ENCODE measurements at regions not wholly inside any gene's neighbourhood (a gene's known extent, or its start where the extent isn't known, plus 50 kb on each side); places are given as distances from the start of the nearest gene placed in this dataset.

DNA sequence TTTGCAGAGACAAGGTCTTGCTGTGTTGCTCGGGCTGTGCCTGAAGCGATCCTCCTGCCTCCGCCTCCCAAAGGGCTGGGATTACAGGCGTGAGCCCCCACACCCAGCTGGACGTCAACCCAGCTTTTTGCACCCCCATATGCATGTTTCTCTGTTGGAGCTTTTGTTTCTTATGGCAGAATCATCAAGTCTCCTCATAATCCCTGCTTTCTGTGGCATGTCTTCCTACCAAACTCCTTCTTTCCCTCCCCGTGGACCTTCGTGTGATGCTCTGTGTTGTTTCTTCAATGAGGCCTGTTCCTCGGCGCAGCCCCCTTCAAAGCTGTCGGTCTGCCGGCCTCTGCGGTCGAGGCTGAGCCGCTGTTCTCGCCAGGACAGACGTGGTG, 71.6 kb downstream of the METRNL start:
- H3K36me3 ChIP-seq, result no peaks in the 10 kb centered on the region
- no peak overlapping the region for H3K27ac ChIP-seq
- no peak overlapping the region for H3K9ac ChIP-seq
- H3K4me2 ChIP-seq, result no peak overlapping the region
- H3K4me1 ChIP-seq, result peaks cover 36% of the 10 kb centered on the region
- no peaks in the 10 kb centered on the region for H4K20me1 ChIP-seq
- peaks cover 12% of the 10 kb centered on the region for H3K27me3 ChIP-seq
- no peaks in the 10 kb centered on the region for H3K9me3 ChIP-seq
- H3K4me3 ChIP-seq, result no peak overlapping the region
- TF ChIP-seq Cebpa-rat (IDR thresholded peaks at IDR 0.05), result no peak

DNA sequence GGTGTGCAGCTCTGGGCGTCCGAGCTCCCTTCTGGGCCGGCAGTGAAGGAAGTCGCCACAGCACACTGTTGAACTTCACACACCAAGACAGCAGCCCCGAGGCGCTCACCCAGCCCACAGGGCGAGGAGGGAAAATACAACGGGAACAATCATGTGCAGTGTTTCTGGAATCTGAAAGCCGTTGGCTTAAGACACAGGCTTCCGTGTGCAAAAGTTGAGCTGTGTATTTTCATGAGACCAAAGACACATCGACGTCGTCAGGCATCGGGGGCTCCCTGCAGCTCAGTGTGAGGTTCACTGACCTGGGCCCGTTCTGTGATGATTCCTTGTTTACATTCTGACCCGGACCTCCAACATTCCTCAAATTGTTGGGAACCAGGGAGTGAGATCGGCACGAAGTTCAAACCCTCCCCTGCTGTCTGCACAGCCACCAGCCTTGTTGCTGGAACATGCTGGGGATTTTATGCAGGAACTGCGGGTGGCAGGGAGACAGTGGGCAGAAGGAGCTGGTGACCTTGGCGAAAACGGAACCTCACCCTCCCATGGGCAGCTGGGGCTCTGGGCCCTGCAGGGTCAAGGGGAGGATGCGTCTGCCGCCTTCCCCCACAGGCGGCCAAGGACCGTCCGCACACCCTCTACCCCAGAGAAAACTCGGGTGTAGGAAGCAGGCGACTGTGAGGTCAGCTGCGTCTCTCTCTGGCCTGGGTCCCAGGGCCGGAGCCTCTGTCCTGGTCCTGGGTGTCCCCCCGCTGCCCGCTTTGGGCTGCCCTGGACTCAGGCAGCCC, 72.2 kb downstream of the METRNL start:
- Histone ChIP-seq H3K27ac (no peak overlapping the region), H3K4me1 (peaks cover 41% of the 10 kb centered on the region), H4K20me1 (no peaks in the 10 kb centered on the region), H3K27me3 (peaks cover 12% of the 10 kb centered on the region), H3K9me3 (no peaks in the 10 kb centered on the region), H3K4me3 (no peak overlapping the region), H3K36me3 (no peaks in the 10 kb centered on the region), H3K9ac (no peak overlapping the region), H3K4me2 (no peak overlapping the region)
- no peak for TF ChIP-seq Cebpa-rat (IDR thresholded peaks at IDR 0.05)

DNA sequence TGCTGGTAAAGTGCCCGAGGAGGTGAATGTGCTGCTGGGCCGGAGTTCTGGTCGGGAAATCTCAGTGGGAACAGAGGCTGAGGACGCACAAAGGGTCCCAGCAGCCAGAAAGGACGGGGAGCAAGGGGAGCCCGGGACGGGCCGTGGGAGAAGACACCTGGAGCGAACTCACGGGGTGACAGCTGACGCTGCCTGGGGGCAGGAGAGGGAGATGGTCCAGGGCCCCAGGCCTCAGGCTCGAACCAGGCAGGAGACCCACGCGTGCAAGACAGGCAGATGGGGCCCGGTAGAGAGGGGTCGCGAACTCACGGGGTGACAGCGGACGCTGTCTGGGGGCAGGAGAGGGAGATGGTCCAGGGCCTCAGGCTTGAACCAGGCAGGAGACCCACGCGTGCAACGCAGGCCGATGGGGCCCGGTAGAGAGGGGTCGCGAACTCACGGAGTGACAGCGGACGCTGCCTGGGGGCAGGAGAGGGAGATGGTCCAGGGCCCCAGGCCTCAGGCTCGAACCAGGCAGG, 72.9 kb downstream of the METRNL start:
- H3K9me3 ChIP-seq, result no peaks in the 10 kb centered on the region
- no peaks in the 10 kb centered on the region for H3K36me3 ChIP-seq
- H3K4me1 ChIP-seq, result peaks cover 42% of the 10 kb centered on the region
- TF ChIP-seq Cebpa-rat (IDR thresholded peaks at IDR 0.05), result no peak
- no peak overlapping the region for H3K4me3 ChIP-seq
- no peaks in the 10 kb centered on the region for H4K20me1 ChIP-seq
- H3K9ac ChIP-seq, result no peak overlapping the region
- H3K4me2 ChIP-seq, result no peak overlapping the region
- no peak overlapping the region for H3K27ac ChIP-seq
- H3K27me3 ChIP-seq, result peaks cover 12% of the 10 kb centered on the region

DNA sequence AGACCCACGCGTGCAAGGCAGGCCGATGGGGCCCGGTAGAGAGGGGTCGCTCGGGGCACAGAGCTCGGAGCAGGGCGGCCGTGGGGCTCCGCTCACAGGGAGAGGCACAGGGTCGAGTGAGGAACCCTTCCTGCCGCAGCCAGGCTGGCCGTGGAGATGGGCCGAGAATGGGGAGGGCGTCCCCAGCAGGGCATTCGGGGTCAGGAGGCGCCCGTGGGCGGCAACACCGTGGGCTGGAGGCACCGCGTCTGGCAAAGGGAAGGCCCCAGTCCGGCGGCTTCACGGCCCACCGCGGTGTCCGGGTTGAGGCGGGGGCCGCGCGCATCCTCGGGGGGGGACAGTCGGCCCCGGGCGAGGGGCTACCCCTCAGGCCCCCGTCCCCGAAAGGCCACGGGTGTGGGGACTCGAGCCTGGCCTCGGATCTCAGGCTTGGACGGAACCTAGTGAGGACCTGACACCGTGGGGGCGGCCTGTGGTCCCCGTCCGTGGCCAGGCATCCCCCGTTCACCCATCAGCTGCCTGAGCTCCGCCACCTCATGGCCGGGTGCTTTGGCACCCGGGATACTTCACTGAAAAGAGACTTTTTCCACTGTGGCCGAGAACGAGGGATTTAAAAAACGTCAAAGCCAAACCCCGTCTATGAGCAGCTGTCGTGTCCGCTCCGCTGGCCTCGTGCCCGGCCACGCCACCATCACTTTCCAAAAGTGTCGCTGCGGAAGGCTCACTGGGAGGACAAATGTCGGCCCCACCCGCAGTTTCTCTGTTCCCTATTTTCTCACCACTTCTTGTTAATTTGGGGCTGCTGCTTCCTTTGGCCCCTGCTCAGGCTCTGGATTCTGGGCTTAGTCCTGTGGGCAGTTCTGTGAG, 73.6 kb downstream of the METRNL start:
- H3K9ac ChIP-seq, result peak overlapping the region; percentile 24; the same call in 1 of the 2 replicates
- H3K4me1 ChIP-seq, result peaks cover 42% of the 10 kb centered on the region
- no peaks in the 10 kb centered on the region for H4K20me1 ChIP-seq
- H3K27me3 ChIP-seq, result peaks cover 12% of the 10 kb centered on the region
- H3K36me3 ChIP-seq, result no peaks in the 10 kb centered on the region
- H3K4me3 ChIP-seq, result no peak overlapping the region
- H3K9me3 ChIP-seq, result no peaks in the 10 kb centered on the region
- H3K4me2 ChIP-seq, result peak overlapping the region; percentile 84
- no peak overlapping the region for H3K27ac ChIP-seq
- TF ChIP-seq Cebpa-rat (IDR thresholded peaks at IDR 0.05), result no peak

DNA sequence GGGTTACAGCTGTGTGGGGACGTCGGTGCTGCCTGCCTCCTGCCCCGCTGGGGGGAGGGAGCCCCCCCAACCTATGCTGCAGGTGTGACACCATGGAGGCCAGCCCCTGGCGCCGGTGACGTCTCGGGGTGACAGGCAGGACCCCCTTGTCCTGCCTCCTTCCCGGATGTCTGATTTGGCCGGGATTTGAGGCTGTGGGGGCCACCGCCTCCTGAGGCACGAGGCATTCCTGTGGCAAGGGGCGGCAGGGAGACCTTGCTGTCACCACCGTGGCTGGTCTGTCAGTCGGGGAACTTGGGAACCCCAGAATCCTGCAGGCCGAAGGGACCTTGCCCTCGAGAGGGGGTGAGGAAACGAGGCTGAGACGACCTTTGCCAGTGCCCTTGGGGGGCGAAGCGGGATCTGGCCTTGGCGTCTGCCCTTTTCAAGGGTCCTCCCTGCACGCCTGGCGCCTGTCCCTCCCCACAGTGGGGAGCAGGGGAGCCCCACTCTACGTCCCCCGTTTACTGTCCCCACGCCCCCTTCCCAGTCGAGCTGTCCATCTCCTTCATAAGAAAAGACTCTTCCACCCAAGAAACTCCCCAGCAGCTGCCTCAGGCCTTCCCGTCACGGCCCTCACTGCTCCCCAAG, 74.4 kb downstream of the METRNL start:
- Histone ChIP-seq H3K4me3 (no peak overlapping the region), H3K9me3 (no peaks in the 10 kb centered on the region), H3K27me3 (peaks cover 12% of the 10 kb centered on the region), H3K36me3 (no peaks in the 10 kb centered on the region), H3K4me1 (peaks cover 42% of the 10 kb centered on the region), H3K9ac (peak overlapping the region; percentile 24; the same call in 1 of the 2 replicates), H4K20me1 (no peaks in the 10 kb centered on the region), H3K27ac (0 out of 2 replicates have a peak overlapping the region, but pooled peaks have one; percentile 71), H3K4me2 (peak overlapping the region; percentile 84)
- TF ChIP-seq Cebpa-rat (IDR thresholded peaks at IDR 0.05), result no peak

DNA sequence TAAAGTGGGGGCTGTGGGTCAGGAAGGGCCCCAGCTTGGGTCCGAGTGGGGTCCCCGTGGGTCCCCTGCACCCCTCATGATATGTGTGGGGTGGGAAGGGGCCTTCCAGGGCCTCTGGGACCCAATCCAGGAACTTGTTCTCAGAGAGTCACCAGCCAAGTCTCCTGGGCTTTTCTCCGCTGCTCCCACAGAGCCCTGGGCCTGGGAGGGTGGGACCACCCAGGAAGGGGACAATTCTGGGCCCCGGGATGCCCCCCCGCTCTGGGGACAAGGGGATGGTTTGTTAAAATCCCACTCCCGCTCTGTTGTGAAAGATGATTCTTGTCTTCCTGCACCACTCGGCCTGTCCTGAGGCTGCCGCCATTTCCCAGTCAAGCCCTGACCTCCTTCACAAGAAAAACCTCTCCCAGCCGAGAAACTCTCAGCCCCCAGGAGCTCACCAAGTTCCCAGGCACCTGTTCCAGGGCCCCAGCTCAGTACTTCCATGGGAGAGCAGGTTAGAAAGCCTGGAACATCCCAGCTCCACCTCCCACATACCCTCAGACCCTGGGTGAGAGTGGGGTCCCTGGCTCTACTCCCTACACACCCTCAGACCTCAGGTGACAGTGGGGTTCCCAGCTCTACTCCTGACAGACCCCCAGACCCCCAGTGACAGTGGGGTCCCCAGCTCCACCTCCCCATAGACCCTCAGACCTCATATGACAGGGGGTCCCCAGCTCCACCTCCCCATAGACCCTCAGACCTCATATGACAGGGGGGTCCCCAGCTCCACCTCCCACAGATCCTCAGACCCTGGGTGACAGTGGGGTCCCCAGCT, 75.1 kb downstream of the METRNL start:
- H3K27me3 ChIP-seq, result peaks cover 12% of the 10 kb centered on the region
- TF ChIP-seq Cebpa-rat (IDR thresholded peaks at IDR 0.05), result no peak
- H3K9ac ChIP-seq, result no peak overlapping the region
- H3K9me3 ChIP-seq, result no peaks in the 10 kb centered on the region
- H3K36me3 ChIP-seq, result no peaks in the 10 kb centered on the region
- H3K4me3 ChIP-seq, result no peak overlapping the region
- peaks cover 42% of the 10 kb centered on the region for H3K4me1 ChIP-seq
- H3K4me2 ChIP-seq, result peak overlapping the region; percentile 84
- H3K27ac ChIP-seq, result peak overlapping the region; percentile 71
- H4K20me1 ChIP-seq, result no peaks in the 10 kb centered on the region

DNA sequence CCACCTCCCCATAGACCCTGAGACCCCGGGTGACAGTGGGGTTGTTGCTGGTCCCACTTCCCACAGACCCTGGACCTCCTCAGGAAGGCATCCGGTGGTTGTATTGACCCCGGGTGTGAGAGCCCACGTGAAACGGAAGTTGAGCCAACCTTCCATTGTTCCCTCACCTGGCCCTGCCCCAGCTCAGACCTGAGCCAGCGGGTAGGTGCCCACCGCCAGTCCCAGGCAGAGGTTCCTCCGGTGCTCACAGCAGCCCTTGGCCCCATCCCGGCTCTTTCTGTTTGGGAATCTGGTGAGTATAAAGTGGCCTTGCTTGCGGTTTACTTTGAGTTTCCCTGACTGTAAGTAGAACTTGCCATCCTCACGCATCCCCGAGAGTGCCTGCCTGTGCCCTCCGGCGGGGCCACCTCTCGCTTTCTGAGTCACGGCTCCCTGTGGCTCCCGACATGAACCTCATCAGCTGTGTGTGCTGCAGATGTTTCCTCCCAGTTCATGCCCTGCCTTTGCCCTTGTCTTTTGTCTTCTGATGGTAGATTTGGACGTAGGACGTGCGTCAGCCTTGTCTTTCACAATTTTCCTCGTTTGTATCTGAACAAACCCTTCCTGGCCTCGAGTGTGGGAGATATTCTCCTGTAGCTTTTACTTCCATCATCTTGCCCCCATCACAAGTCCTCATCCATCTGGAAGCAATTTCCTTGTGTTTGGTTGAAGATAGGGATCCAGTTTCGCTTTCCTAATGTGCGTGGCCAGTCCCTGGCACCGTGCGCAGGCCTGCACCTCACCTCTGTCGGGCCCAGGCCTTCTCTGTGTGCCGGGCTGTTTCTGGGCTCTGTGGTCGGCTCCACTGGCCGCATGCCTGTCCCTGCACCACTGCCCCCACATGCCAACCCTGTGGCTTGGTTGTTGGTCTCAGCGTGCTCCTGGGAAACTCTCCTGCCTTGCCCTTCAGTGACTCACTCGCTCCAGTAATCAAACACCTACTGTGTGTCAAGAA, 76.0 kb downstream of the METRNL start:
- Histone ChIP-seq H4K20me1 (no peaks in the 10 kb centered on the region), H3K36me3 (no peaks in the 10 kb centered on the region), H3K27me3 (peaks cover 12% of the 10 kb centered on the region), H3K4me3 (no peak overlapping the region; the same call in 1 of the 2 replicates), H3K4me2 (peak overlapping the region; percentile 84), H3K4me1 (peaks cover 42% of the 10 kb centered on the region), H3K9me3 (no peaks in the 10 kb centered on the region), H3K27ac (peak overlapping the region; percentile 71), H3K9ac (peak overlapping the region; percentile 16; the same call in 1 of the 2 replicates)
- no peak for TF ChIP-seq Cebpa-rat (IDR thresholded peaks at IDR 0.05)

DNA sequence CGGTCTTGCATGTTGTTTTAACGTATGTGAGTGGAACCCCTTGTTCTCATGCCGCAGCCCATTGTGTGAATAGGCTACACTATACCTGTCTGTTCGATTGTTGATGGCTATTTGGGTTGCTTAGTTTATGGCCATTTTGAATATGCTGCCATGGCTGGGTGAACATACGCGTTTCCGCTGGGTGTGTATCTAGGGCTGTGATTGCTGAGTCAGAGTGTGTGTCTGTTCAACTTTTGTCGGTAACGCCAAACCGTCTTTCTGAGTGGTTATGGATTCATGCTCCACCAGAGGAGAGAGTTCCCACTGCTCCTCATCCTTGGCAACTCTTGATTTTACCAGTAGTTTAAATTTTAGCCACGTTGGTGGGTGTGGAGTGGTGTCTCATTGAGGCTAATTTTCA, 77.0 kb downstream of the METRNL start:
- no peak for TF ChIP-seq Cebpa-rat (IDR thresholded peaks at IDR 0.05)
- Histone ChIP-seq H3K27me3 (peaks cover 12% of the 10 kb centered on the region), H3K27ac (no peak overlapping the region), H3K4me3 (no peak overlapping the region), H3K9ac (no peak overlapping the region), H3K4me2 (peak overlapping the region; percentile 84; the same call in 1 of the 2 replicates), H4K20me1 (no peaks in the 10 kb centered on the region), H3K36me3 (no peaks in the 10 kb centered on the region), H3K4me1 (peaks cover 42% of the 10 kb centered on the region), H3K9me3 (no peaks in the 10 kb centered on the region)
